HepG2 (cell line): ENCODE measurements at regions not wholly inside any gene's neighbourhood (a gene's known extent, or its start where the extent isn't known, plus 50 kb on each side); places are given as distances from the start of the nearest gene placed in this dataset.

ENCODE experiments used
- ATAC-seq: fragments of 200-7000 bp; cut with Tn5 transposase; 3 replicates; pipeline ENCODE4 v1.9.1; 2020; ENCODE audit warnings: mild to moderate bottlenecking, moderate library complexity
- BruUV-seq: library from RNA; stranded (reverse); fragments of 400-500 nt; replicated peaks from 2 replicates; lab custom pipeline; 2021; lab: Mats Ljungman, UMichigan
- CTCF ChIA-PET: fragments of 300-600 bp; formaldehyde crosslinking; extraction: SDS; loops from one replicate; lab custom pipeline; 2021; ENCODE audit warnings: low total read pairs, inconsistent platforms, low intra/inter-chr PET ratio; lab: Yijun Ruan, JAX
- POLR2A ChIA-PET: fragments of 350-600 bp; sonication (Branson Sonifier 250); formaldehyde crosslinking; loops from one replicate; lab custom pipeline; 2020; ENCODE audit warnings: antibody characterized with exemption, inconsistent platforms; lab: Yijun Ruan, JAX
- DNase-seq: peaks from one replicate; pipeline ENCODE4 v3.0.0-alpha.2; 2015; ENCODE audit warnings: low spot score
- FAIRE-seq: peaks from 3 replicates; lab custom pipeline; 2011; peaks lifted over from hg19 to GRCh38; lab: Jason Lieb, UNC
- H2AFZ ChIP-seq: one replicate; pipeline ENCODE4 v1.6.1; 2011; ENCODE audit warnings: low read length, inconsistent platforms
- H3K27ac ChIP-seq: fragments of 300-600 bp; 3 replicates; pipeline ENCODE4 v1.8.0; 2011; ENCODE audit warnings: mixed run types, mild to moderate bottlenecking, mixed read lengths, low read length, inconsistent platforms; ENCODE audit not compliant: insufficient read depth; ENCODE audit errors: extremely low read length
- H3K27me3 ChIP-seq, 2 experiments: fragments of 200-600 bp in 1 of 2; 2 replicates in 1 of 2; 3 replicates in 1 of 2; pipeline versions ENCODE4 v1.6.0 to v1.8.0; 2011; ENCODE audit warnings: low read length in 2 of 2, mild to moderate bottlenecking in 2 of 2, moderate library complexity in 2 of 2, inconsistent platforms in 1 of 2; ENCODE audit not compliant: insufficient read depth in 2 of 2, control insufficient read depth in 1 of 2
- H3K36me3 ChIP-seq, 2 experiments: fragments of 200-600 bp in 1 of 2; replicated peaks in 1 of 2; 2 replicates in 1 of 2; 3 replicates in 1 of 2; pipeline versions ENCODE4 v1.5.1 to v1.8.0; 2011; ENCODE audit warnings: low read length in 2 of 2, inconsistent platforms in 1 of 2; ENCODE audit not compliant: insufficient read depth in 2 of 2, control insufficient read depth in 1 of 2
- H3K4me1 ChIP-seq: 2 replicates; pipeline ENCODE4 v1.5.1; 2012; ENCODE audit warnings: low read length, inconsistent platforms; ENCODE audit not compliant: insufficient read depth
- H3K4me2 ChIP-seq: 2 replicates; pipeline ENCODE4 v1.6.0; 2011; ENCODE audit warnings: low read depth, low read length, inconsistent platforms
- H3K4me3 ChIP-seq, 3 experiments: fragments of 200-600 bp in 1 of 3; sonication (generic), shearing (Covaris generic) in 1 of 3; replicated peaks in 1 of 3; 2 replicates each; pipeline ENCODE4 v1.5.1; 2011 to 2016; ENCODE audit warnings: low read length in 3 of 3, inconsistent platforms in 2 of 3, low read depth in 2 of 3, mild to moderate bottlenecking in 2 of 3, control low read depth in 1 of 3, mixed read lengths in 1 of 3; ENCODE audit not compliant: insufficient read depth in 1 of 3
- H3K79me2 ChIP-seq: one replicate; pipeline ENCODE4 v1.6.1; 2011; ENCODE audit warnings: low read length, inconsistent platforms; ENCODE audit not compliant: insufficient read depth
- H3K9ac ChIP-seq: 2 replicates; pipeline ENCODE4 v1.6.0; 2011; ENCODE audit warnings: mild to moderate bottlenecking, low read depth, low read length, inconsistent platforms; ENCODE audit not compliant: insufficient read depth
- H3K9me3 ChIP-seq: 2 replicates; pipeline ENCODE4 v1.5.1; 2012; ENCODE audit warnings: mild to moderate bottlenecking, low read length
- H4K20me1 ChIP-seq: 2 replicates; pipeline ENCODE4 v1.6.0; 2011; ENCODE audit warnings: inconsistent platforms, mild to moderate bottlenecking, low read length, moderate library complexity; ENCODE audit not compliant: insufficient read depth
- BATF2 ChIP-seq: sonication (generic); formaldehyde crosslinking; IDR thresholded peaks from 2 replicates; pipeline ENCODE4 v1.8.0; 2022; ENCODE audit warnings: mild to moderate bottlenecking, missing genetic modification reagents, moderate library complexity
- CREM ChIP-seq, 2 experiments: sonication (generic) in 1 of 2; formaldehyde crosslinking in 1 of 2; IDR thresholded peaks; 2 replicates each; pipeline versions ENCODE4 v1.4.0 to v1.6.1; 2016 to 2020; ENCODE audit warnings: antibody characterized with exemption in 1 of 2, mild to moderate bottlenecking in 1 of 2, missing genetic modification reagents in 1 of 2
- EZH2 ChIP-seq: conservative IDR thresholded peaks from 2 replicates; pipeline ENCODE4 v1.6.1; 2012; ENCODE audit warnings: mild to moderate bottlenecking, low read depth, low read length, moderate library complexity
- GATA4 ChIP-seq: sonication (generic); IDR thresholded peaks from 2 replicates; pipeline ENCODE4 v1.6.1; 2016; ENCODE audit warnings: antibody characterized with exemption, low read depth, borderline replicate concordance
- HOXD1 ChIP-seq: sonication (generic); formaldehyde crosslinking; IDR thresholded peaks from 2 replicates; pipeline ENCODE4 v1.5.0; 2020; ENCODE audit warnings: missing genetic modification reagents
- PAWR ChIP-seq: sonication (generic); formaldehyde crosslinking; IDR thresholded peaks from 2 replicates; pipeline ENCODE4 v1.4.0; 2020; ENCODE audit warnings: missing genetic modification reagents, mild to moderate bottlenecking, borderline replicate concordance
- PCBP1 ChIP-seq: fragments of 200-400 bp; formaldehyde crosslinking; IDR thresholded peaks from 2 replicates; pipeline ENCODE4 v1.6.1; 2017; ENCODE audit warnings: mild to moderate bottlenecking, low read depth, low read length, borderline replicate concordance
- YEATS4 ChIP-seq: sonication (generic); formaldehyde crosslinking; IDR thresholded peaks from 2 replicates; pipeline ENCODE4 v1.4.0; 2020; ENCODE audit warnings: missing genetic modification reagents, borderline replicate concordance
- ZNF362 ChIP-seq: sonication (generic); formaldehyde crosslinking; IDR thresholded peaks from 2 replicates; pipeline ENCODE4 v1.4.0; 2020; ENCODE audit warnings: missing genetic modification reagents, mild to moderate bottlenecking, borderline replicate concordance
- WGBS: methylation state at CpG from one replicate; pipeline ENCODE4 v1.1.6; 2017; ENCODE audit warnings: low lambda C conversion rate; 5-methylcytosine and 5-hydroxymethylcytosine counted together
- in situ Hi-C: cut with HindIII; loops from 2 replicates; pipeline ENCODE4 v1.10.0; 2017; ENCODE audit warnings: low pct_unique_long_range_greater_than_20kb; ENCODE audit not compliant: extremely low pct_ligation_motif_present
- intact Hi-C: fragments of 100-400 bp; cut with micrococcal nuclease; formaldehyde crosslinking; loops from one replicate; pipeline ENCODE4 v1.10.0; 2022; ENCODE audit not compliant: unreplicated experiment
- TF ChIP-seq, protein P1 (sequence below): sonication (generic); formaldehyde crosslinking; IDR thresholded peaks from 2 replicates; pipeline ENCODE4 v1.4.0; 2020; ENCODE audit warnings: mild to moderate bottlenecking, missing genetic modification reagents, borderline replicate concordance
- TF ChIP-seq, protein P2 (sequence below): sonication (generic); formaldehyde crosslinking; IDR thresholded peaks from 2 replicates; pipeline ENCODE4 v1.5.1; 2020; ENCODE audit warnings: mild to moderate bottlenecking, missing genetic modification reagents, borderline replicate concordance
- TF ChIP-seq, protein P3 (sequence below): IDR thresholded peaks from 2 replicates; pipeline ENCODE4 v1.6.1; 2012; ENCODE audit warnings: low read depth, low read length, improper control_type of control experiment

GRCh38 chr1:194289569-194290266, 1103.3 kb upstream of the B3GALT2 start:
- ATAC-seq (no peak), FAIRE-seq (no peak), DNase-seq (no peak)
- Histone ChIP-seq H2AFZ (no peak overlapping the region), H4K20me1 (no peaks in the 10 kb centered on the region), H3K4me1 (no peaks in the 10 kb centered on the region), H3K9ac (no peak overlapping the region), H3K27me3 (no peaks in the 10 kb centered on the region), H3K9me3 (no peaks in the 10 kb centered on the region), H3K36me3 (no peaks in the 10 kb centered on the region), H3K4me2 (no peak overlapping the region), H3K79me2 (no peaks in the 10 kb centered on the region), H3K4me3 (no peak overlapping the region), H3K27ac (no peak overlapping the region)
- WGBS = 23% methylated on average over 6 of the region's 6 CpGs
- no TSS peak for BruUV-seq
- intact Hi-C loops (loop anchor here (10.0 kb wide), 1 partner anchor 125 kb away; no protein-coding TSS in a partner anchor), in situ Hi-C loops (no loop called here)
- POLR2A ChIA-PET = no interaction called here
- CTCF ChIA-PET = no interaction called here
- no peak for TF ChIP-seq YEATS4 (CRISPR knock-in tag)
- no peak for TF ChIP-seq HOXD1
- TF ChIP-seq PAWR = no peak
- TF ChIP-seq, protein P1, sequence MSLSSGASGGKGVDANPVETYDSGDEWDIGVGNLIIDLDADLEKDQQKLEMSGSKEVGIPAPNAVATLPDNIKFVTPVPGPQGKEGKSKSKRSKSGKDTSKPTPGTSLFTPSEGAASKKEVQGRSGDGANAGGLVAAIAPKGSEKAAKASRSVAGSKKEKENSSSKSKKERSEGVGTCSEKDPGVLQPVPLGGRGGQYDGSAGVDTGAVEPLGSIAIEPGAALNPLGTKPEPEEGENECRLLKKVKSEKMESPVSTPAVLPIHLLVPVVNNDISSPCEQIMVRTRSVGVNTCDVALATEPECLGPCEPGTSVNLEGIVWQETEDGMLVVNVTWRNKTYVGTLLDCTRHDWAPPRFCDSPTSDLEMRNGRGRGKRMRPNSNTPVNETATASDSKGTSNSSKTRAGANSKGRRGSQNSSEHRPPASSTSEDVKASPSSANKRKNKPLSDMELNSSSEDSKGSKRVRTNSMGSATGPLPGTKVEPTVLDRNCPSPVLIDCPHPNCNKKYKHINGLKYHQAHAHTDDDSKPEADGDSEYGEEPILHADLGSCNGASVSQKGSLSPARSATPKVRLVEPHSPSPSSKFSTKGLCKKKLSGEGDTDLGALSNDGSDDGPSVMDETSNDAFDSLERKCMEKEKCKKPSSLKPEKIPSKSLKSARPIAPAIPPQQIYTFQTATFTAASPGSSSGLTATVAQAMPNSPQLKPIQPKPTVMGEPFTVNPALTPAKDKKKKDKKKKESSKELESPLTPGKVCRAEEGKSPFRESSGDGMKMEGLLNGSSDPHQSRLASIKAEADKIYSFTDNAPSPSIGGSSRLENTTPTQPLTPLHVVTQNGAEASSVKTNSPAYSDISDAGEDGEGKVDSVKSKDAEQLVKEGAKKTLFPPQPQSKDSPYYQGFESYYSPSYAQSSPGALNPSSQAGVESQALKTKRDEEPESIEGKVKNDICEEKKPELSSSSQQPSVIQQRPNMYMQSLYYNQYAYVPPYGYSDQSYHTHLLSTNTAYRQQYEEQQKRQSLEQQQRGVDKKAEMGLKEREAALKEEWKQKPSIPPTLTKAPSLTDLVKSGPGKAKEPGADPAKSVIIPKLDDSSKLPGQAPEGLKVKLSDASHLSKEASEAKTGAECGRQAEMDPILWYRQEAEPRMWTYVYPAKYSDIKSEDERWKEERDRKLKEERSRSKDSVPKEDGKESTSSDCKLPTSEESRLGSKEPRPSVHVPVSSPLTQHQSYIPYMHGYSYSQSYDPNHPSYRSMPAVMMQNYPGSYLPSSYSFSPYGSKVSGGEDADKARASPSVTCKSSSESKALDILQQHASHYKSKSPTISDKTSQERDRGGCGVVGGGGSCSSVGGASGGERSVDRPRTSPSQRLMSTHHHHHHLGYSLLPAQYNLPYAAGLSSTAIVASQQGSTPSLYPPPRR (CRISPR knock-in tag) = no peak
- no peak for TF ChIP-seq PCBP1
- TF ChIP-seq BATF2 (CRISPR knock-in tag) = no peak
- no peak for TF ChIP-seq CREM (IDR thresholded peaks at IDR 0.05)
- no peak for TF ChIP-seq CREM (CRISPR knock-in tag; IDR thresholded peaks at IDR 0.05)
- TF ChIP-seq GATA4 = no peak
- no peak for TF ChIP-seq EZH2
- TF ChIP-seq, protein P2, sequence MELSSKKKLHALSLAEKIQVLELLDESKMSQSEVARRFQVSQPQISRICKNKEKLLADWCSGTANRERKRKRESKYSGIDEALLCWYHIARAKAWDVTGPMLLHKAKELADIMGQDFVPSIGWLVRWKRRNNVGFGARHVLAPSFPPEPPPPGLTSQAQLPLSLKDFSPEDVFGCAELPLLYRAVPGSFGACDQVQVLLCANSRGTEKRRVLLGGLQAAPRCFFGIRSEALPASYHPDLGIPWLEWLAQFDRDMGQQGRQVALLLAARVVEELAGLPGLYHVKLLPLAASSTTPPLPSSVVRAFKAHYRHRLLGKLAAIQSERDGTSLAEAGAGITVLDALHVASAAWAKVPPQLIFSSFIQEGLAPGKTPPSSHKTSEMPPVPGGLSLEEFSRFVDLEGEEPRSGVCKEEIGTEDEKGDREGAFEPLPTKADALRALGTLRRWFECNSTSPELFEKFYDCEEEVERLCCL (CRISPR knock-in tag) = no peak
- TF ChIP-seq, protein P3, sequence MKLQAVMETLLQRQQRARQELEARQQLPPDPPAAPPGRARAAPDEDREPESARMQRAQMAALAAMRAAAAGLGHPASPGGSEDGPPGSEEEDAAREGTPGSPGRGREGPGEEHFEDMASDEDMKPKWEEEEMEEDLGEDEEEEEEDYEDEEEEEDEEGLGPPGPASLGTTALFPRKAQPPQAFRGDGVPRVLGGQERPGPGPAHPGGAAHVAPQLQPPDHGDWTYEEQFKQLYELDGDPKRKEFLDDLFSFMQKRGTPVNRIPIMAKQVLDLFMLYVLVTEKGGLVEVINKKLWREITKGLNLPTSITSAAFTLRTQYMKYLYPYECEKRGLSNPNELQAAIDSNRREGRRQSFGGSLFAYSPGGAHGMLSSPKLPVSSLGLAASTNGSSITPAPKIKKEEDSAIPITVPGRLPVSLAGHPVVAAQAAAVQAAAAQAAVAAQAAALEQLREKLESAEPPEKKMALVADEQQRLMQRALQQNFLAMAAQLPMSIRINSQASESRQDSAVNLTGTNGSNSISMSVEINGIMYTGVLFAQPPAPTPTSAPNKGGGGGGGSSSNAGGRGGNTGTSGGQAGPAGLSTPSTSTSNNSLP = no peak
- no peak for TF ChIP-seq ZNF362
